ENCODE measurements at regions not wholly inside any gene's neighbourhood (a gene's known extent, or its start where the extent isn't known, plus 50 kb on each side); places are given as distances from the start of the nearest gene placed in this dataset.

DNA sequence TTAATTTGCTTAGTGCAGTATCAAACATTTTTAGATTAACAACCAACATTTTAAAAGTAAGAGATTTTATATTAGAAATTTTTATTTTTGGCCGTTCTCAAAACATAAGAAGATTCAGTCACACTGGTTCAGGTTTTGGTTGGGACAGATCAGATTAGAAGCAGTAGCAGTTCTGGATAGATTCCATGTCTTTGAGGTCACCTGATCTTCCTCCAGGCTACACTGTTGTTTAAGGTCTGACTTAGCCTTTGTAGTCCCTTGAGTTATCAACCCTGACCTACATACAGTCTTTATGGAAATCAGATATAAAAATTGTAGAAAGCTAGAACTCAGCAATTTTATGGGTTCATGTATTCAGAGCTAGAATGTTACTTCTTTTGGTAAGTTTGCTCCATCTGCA lies 910.0 kb upstream of the WWC1 start (continued):
- TF ChIP-seq, protein P1, sequence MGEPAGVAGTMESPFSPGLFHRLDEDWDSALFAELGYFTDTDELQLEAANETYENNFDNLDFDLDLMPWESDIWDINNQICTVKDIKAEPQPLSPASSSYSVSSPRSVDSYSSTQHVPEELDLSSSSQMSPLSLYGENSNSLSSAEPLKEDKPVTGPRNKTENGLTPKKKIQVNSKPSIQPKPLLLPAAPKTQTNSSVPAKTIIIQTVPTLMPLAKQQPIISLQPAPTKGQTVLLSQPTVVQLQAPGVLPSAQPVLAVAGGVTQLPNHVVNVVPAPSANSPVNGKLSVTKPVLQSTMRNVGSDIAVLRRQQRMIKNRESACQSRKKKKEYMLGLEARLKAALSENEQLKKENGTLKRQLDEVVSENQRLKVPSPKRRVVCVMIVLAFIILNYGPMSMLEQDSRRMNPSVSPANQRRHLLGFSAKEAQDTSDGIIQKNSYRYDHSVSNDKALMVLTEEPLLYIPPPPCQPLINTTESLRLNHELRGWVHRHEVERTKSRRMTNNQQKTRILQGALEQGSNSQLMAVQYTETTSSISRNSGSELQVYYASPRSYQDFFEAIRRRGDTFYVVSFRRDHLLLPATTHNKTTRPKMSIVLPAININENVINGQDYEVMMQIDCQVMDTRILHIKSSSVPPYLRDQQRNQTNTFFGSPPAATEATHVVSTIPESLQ (CRISPR knock-in tag; IDR thresholded peaks at IDR 0.05), result no peak
- TF ChIP-seq SP1 (CRISPR knock-in tag; conservative IDR thresholded peaks at IDR 0.05) (no peak), FOXK1 (CRISPR knock-in tag; IDR thresholded peaks at IDR 0.05) (no peak), ATF1 (CRISPR knock-in tag; IDR thresholded peaks at IDR 0.05) (no peak), TP53 (CRISPR knock-in tag; IDR thresholded peaks at IDR 0.05) (no peak), GABPB1 (CRISPR knock-in tag; IDR thresholded peaks at IDR 0.05) (no peak), NR1H2 (CRISPR knock-in tag; IDR thresholded peaks at IDR 0.05) (no peak)
- TF ChIP-seq, protein P2, sequence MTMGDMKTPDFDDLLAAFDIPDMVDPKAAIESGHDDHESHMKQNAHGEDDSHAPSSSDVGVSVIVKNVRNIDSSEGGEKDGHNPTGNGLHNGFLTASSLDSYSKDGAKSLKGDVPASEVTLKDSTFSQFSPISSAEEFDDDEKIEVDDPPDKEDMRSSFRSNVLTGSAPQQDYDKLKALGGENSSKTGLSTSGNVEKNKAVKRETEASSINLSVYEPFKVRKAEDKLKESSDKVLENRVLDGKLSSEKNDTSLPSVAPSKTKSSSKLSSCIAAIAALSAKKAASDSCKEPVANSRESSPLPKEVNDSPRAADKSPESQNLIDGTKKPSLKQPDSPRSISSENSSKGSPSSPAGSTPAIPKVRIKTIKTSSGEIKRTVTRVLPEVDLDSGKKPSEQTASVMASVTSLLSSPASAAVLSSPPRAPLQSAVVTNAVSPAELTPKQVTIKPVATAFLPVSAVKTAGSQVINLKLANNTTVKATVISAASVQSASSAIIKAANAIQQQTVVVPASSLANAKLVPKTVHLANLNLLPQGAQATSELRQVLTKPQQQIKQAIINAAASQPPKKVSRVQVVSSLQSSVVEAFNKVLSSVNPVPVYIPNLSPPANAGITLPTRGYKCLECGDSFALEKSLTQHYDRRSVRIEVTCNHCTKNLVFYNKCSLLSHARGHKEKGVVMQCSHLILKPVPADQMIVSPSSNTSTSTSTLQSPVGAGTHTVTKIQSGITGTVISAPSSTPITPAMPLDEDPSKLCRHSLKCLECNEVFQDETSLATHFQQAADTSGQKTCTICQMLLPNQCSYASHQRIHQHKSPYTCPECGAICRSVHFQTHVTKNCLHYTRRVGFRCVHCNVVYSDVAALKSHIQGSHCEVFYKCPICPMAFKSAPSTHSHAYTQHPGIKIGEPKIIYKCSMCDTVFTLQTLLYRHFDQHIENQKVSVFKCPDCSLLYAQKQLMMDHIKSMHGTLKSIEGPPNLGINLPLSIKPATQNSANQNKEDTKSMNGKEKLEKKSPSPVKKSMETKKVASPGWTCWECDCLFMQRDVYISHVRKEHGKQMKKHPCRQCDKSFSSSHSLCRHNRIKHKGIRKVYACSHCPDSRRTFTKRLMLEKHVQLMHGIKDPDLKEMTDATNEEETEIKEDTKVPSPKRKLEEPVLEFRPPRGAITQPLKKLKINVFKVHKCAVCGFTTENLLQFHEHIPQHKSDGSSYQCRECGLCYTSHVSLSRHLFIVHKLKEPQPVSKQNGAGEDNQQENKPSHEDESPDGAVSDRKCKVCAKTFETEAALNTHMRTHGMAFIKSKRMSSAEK (CRISPR knock-in tag; IDR thresholded peaks at IDR 0.05; ENCODE audit: borderline replicate concordance), result no peak

DNA sequence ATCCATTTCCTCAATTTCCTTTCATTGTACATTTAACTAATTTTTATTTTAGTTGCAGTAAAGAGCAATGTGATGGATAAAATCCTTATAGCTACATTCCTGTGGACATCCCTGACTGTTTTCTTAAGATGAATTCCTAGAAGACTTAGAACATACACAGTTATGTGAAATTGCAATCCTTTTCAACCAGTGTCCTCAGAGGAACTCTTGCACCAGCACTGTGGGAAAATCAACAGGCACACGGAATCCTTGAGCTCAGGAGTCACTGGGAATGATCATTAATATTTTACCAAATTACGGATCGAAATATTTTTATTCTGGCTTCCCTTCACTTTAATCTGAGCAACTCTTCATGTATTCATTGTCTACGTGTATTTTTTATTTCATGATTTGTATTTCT lies 901.9 kb upstream of the WWC1 start:
- ChIA-PET CTCF (no interaction called here), POLR2A (interaction anchor here (0.6 kb wide), 1 partner anchor 179 kb away, joined by 3 read pairs; no protein-coding TSS in a partner anchor)
- TF ChIP-seq, protein P3, sequence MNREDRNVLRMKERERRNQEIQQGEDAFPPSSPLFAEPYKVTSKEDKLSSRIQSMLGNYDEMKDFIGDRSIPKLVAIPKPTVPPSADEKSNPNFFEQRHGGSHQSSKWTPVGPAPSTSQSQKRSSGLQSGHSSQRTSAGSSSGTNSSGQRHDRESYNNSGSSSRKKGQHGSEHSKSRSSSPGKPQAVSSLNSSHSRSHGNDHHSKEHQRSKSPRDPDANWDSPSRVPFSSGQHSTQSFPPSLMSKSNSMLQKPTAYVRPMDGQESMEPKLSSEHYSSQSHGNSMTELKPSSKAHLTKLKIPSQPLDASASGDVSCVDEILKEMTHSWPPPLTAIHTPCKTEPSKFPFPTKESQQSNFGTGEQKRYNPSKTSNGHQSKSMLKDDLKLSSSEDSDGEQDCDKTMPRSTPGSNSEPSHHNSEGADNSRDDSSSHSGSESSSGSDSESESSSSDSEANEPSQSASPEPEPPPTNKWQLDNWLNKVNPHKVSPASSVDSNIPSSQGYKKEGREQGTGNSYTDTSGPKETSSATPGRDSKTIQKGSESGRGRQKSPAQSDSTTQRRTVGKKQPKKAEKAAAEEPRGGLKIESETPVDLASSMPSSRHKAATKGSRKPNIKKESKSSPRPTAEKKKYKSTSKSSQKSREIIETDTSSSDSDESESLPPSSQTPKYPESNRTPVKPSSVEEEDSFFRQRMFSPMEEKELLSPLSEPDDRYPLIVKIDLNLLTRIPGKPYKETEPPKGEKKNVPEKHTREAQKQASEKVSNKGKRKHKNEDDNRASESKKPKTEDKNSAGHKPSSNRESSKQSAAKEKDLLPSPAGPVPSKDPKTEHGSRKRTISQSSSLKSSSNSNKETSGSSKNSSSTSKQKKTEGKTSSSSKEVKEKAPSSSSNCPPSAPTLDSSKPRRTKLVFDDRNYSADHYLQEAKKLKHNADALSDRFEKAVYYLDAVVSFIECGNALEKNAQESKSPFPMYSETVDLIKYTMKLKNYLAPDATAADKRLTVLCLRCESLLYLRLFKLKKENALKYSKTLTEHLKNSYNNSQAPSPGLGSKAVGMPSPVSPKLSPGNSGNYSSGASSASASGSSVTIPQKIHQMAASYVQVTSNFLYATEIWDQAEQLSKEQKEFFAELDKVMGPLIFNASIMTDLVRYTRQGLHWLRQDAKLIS (CRISPR knock-in tag; IDR thresholded peaks at IDR 0.05; ENCODE audit: borderline replicate concordance), result no peak
- TF ChIP-seq MYBL2 (CRISPR knock-in tag; IDR thresholded peaks at IDR 0.05) (no peak), TEAD1 (CRISPR knock-in tag; IDR thresholded peaks at IDR 0.05) (no peak), ZNF263 (CRISPR knock-in tag; IDR thresholded peaks at IDR 0.05; ENCODE audit: low read depth) (no peak), ZNF121 (CRISPR knock-in tag; IDR thresholded peaks at IDR 0.05) (no peak), ETV6 (CRISPR knock-in tag; IDR thresholded peaks at IDR 0.05) (no peak), JAZF1 (CRISPR knock-in tag; IDR thresholded peaks at IDR 0.05) (no peak)
- TF ChIP-seq, protein P4, sequence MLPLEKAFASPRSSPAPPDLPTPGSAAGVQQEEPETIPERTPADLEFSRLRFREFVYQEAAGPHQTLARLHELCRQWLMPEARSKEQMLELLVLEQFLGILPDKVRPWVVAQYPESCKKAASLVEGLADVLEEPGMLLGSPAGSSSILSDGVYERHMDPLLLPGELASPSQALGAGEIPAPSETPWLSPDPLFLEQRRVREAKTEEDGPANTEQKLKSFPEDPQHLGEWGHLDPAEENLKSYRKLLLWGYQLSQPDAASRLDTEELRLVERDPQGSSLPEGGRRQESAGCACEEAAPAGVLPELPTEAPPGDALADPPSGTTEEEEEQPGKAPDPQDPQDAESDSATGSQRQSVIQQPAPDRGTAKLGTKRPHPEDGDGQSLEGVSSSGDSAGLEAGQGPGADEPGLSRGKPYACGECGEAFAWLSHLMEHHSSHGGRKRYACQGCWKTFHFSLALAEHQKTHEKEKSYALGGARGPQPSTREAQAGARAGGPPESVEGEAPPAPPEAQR (CRISPR knock-in tag; IDR thresholded peaks at IDR 0.05), result no peak
- TF ChIP-seq, protein P5, sequence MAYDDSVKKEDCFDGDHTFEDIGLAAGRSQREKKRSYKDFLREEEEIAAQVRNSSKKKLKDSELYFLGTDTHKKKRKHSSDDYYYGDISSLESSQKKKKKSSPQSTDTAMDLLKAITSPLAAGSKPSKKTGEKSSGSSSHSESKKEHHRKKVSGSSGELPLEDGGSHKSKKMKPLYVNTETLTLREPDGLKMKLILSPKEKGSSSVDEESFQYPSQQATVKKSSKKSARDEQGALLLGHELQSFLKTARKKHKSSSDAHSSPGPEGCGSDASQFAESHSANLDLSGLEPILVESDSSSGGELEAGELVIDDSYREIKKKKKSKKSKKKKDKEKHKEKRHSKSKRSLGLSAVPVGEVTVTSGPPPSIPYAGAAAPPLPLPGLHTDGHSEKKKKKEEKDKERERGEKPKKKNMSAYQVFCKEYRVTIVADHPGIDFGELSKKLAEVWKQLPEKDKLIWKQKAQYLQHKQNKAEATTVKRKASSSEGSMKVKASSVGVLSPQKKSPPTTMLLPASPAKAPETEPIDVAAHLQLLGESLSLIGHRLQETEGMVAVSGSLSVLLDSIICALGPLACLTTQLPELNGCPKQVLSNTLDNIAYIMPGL (CRISPR knock-in tag; IDR thresholded peaks at IDR 0.05), result no peak
- TF ChIP-seq, protein P6, sequence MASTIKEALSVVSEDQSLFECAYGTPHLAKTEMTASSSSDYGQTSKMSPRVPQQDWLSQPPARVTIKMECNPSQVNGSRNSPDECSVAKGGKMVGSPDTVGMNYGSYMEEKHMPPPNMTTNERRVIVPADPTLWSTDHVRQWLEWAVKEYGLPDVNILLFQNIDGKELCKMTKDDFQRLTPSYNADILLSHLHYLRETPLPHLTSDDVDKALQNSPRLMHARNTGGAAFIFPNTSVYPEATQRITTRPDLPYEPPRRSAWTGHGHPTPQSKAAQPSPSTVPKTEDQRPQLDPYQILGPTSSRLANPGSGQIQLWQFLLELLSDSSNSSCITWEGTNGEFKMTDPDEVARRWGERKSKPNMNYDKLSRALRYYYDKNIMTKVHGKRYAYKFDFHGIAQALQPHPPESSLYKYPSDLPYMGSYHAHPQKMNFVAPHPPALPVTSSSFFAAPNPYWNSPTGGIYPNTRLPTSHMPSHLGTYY (CRISPR knock-in tag; IDR thresholded peaks at IDR 0.05), result no peak
- TF ChIP-seq, protein P7, sequence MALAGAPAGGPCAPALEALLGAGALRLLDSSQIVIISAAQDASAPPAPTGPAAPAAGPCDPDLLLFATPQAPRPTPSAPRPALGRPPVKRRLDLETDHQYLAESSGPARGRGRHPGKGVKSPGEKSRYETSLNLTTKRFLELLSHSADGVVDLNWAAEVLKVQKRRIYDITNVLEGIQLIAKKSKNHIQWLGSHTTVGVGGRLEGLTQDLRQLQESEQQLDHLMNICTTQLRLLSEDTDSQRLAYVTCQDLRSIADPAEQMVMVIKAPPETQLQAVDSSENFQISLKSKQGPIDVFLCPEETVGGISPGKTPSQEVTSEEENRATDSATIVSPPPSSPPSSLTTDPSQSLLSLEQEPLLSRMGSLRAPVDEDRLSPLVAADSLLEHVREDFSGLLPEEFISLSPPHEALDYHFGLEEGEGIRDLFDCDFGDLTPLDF (CRISPR knock-in tag; IDR thresholded peaks at IDR 0.05), result no peak
- TF ChIP-seq, protein P8, sequence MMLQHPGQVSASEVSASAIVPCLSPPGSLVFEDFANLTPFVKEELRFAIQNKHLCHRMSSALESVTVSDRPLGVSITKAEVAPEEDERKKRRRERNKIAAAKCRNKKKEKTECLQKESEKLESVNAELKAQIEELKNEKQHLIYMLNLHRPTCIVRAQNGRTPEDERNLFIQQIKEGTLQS (CRISPR knock-in tag; conservative IDR thresholded peaks at IDR 0.05), result no peak
- Mint-ChIP-seq H3K9me3 (peaks cover 6% of the 10 kb centered on the region; the same call in 1 of the 2 replicates), H3K27ac (no peak overlapping the region), H3K4me3 (no peak overlapping the region), H3K4me1 (peaks cover 15% of the 10 kb centered on the region), H3K27me3 (ENCODE audit: low read depth) (no peaks in the 10 kb centered on the region), H3K36me3 (no peaks in the 10 kb centered on the region)
- no peak for DNase-seq (ENCODE audit: low spot score)
- ATAC-seq, result no peak
